ENCODE measurements at regions not wholly inside any gene's neighbourhood (a gene's known extent, or its start where the extent isn't known, plus 50 kb on each side); places are given as distances from the start of the nearest gene placed in this dataset.

DNA sequence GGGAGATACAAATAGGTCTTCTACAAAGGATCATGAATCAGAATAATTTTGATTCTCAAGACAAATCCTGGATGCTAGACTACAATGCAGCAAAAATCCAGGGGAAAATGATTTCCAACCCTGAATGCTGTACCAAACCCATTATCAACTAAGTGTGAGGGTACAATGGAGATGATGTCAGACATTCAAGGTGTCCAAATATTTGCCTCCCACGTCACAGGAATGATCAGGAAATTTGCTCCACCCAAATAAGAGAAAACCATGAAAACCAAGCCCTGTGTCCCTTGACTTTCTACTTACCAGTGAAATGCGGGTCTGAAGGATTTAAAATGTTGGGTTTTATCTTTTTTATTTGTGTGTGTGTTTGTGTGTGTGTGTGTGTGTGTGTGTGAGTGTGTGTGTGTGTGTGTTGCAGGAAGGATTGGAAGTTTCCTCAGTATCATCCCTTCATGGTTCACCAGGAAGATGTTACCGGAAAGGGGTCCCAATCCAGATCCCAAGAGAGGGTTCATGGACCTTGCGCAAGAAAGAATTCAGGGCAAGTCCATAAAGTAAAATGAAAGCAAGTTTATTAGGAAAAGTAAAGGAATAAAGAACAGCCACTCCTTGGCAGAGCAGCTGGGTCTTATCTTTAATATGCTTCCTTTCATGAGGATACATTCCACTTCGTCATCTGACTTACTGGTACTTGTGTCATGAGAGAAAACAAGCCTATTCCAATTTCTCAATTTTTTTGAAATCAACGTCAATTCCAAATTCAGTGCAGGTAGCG is 61.1 kb upstream of the ID2 start:
- Histone ChIP-seq H3K27ac (no peak overlapping the region), H3K36me3 (no peaks in the 10 kb centered on the region), H3K4me1 (peaks cover 4 to 6% of the 10 kb centered on the region in 2 donors), H3K4me3 (no peak overlapping the region), H3K9me3 (no peaks in the 10 kb centered on the region), H3K27me3 (no peaks in the 10 kb centered on the region)
- TF ChIP-seq, protein P1, sequence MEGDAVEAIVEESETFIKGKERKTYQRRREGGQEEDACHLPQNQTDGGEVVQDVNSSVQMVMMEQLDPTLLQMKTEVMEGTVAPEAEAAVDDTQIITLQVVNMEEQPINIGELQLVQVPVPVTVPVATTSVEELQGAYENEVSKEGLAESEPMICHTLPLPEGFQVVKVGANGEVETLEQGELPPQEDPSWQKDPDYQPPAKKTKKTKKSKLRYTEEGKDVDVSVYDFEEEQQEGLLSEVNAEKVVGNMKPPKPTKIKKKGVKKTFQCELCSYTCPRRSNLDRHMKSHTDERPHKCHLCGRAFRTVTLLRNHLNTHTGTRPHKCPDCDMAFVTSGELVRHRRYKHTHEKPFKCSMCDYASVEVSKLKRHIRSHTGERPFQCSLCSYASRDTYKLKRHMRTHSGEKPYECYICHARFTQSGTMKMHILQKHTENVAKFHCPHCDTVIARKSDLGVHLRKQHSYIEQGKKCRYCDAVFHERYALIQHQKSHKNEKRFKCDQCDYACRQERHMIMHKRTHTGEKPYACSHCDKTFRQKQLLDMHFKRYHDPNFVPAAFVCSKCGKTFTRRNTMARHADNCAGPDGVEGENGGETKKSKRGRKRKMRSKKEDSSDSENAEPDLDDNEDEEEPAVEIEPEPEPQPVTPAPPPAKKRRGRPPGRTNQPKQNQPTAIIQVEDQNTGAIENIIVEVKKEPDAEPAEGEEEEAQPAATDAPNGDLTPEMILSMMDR (IDR thresholded peaks at IDR 0.05), result no peak
- peak; percentile 36 for DNase-seq
- intact Hi-C loops (cut with DNase I; ENCODE audit: low total_unique reads), result no loop called here

DNA sequence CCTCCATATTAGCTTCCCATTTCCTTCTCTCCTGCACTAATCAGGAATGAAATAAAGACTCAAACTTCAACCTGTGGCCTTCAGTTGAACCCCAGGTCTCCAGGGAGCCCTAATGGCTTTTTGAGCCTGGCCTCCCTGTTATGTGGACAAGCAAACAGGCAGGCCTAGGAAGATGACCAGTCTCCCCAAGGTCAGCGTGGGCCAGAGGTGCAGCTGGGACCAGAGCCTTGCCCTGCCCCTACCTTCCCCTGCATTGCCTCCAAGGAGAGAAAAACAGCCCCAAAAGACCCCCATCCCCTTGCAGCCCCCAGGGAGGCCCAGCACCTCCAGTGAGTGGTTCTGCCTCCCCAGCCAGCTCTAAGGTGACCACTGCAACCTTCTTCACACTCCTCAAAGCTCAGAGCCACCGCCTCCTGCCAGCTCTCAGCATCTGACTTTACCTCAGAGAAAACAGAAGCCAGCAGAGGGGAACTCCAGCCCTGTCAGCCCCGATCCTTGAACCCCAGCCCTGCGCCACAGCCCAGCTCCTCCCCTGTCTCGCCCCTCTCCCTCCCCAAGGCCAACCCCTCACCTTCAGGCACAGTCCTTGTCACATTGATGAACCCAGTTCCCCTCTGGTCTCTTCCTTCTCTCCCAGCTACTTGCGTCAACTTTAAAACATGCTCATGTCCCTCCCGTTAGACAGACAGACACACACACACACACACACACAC is 59.5 kb upstream of the ID2 start:
- DNase-seq, result no peak
- TF ChIP-seq, protein P1 (IDR thresholded peaks at IDR 0.05), result no peak
- TF ChIP-seq POLR2A (IDR thresholded peaks at IDR 0.05), result no peak
- H3K4me3 ChIP-seq, result no peak overlapping the region
- peaks cover 4 to 6% of the 10 kb centered on the region in 2 donors for H3K4me1 ChIP-seq
- intact Hi-C loops (cut with DNase I; ENCODE audit: low total_unique reads), result no loop called here
- H3K9me3 ChIP-seq, result no peaks in the 10 kb centered on the region
- H3K36me3 ChIP-seq, result no peaks in the 10 kb centered on the region
- H3K27ac ChIP-seq, result no peak overlapping the region
- H3K27me3 ChIP-seq, result no peaks in the 10 kb centered on the region

DNA sequence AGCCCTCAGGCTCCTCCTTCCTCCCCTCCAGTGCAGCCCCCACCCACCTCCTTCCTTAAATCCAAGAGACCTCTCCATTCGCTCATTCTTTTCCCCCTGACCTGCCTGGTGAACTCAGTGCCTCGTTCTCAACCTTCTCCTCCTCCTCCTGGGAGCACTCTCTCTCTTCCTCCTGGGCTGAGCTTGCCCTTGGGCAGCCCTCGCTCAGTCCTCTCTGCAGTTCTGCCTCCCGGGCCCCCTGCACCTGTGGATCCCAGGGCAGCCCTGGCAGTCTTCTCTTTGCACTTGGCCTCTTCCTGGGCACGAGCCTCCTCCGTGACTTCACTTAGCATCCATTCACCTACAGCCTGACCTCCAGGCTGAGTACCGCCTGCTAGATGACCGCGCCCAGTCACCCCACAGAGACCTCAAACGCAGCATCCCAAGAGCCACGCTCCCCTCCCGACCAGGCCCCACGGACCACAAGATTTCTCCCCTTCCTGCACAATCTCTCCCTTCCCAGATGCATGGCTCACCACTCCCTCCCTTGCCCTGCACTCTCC is 58.9 kb upstream of the ID2 start:
- Histone ChIP-seq H3K4me1 (peaks cover 4 to 6% of the 10 kb centered on the region in 2 donors), H3K9me3 (no peaks in the 10 kb centered on the region), H3K4me3 (no peak overlapping the region), H3K27ac (no peak overlapping the region), H3K36me3 (no peaks in the 10 kb centered on the region), H3K27me3 (no peaks in the 10 kb centered on the region)
- no peak for DNase-seq
- TF ChIP-seq POLR2A (IDR thresholded peaks at IDR 0.05), result no peak
- intact Hi-C loops (cut with DNase I; ENCODE audit: low total_unique reads), result no loop called here

DNA sequence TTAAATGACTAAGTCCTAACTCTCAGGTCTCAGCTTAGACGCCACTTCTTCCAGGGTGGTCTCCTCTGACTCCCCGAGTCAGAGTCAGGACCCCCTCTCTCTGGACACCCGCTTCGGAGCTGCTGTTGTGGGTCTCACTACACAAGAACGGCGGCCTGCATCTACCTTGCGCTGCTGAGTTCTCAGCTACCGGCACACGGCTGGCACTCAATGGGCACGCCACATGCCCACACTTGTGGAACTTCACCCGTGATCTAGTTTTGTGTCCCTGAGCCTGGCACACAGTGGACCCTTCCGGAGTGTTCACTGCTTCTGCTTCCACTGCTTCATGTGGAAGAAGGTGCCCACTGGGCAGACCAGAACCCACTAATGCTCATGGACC is 58.3 kb upstream of the ID2 start:
- Histone ChIP-seq H3K4me1 (peaks cover 4 to 6% of the 10 kb centered on the region in 2 donors), H3K27ac (no peak overlapping the region), H3K4me3 (no peak overlapping the region), H3K27me3 (no peaks in the 10 kb centered on the region), H3K9me3 (no peaks in the 10 kb centered on the region), H3K36me3 (no peaks in the 10 kb centered on the region)
- intact Hi-C loops (cut with DNase I; ENCODE audit: low total_unique reads), result no loop called here
- TF ChIP-seq, protein P1 (IDR thresholded peaks at IDR 0.05), result no peak
- no peak for TF ChIP-seq POLR2A (IDR thresholded peaks at IDR 0.05)
- no peak for DNase-seq

DNA sequence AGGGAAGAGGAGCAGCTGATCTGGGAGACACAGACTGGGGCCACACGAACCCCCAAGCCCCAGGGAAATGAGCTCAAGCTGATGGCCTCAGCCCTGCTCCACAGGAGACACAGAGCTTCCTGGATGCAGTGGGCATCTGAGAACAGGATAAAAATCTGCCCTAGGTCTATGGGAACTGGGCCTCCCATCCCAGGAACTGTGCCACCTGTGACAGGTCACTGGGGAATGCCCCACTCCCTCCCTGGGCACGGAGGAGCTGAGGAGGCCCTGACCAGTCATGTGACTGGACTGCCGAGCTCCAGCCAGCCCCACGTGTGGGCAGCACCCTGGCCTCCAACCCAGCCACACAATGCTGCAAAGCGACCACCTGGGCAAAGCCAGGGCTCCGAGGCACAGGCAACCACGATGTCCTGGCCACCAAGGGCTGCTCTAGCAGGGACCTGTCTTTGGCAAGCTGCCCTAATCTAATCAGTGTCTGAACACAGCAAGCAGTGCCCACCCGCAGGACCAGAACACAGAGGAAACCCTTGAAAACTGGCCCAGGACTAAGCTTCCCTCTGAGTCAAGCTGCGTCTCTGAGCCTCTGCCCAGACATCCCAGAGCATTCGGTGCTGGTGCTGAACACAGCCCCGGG is 57.8 kb upstream of the ID2 start:
- Histone ChIP-seq H3K36me3 (no peaks in the 10 kb centered on the region), H3K4me3 (no peak overlapping the region), H3K9me3 (no peaks in the 10 kb centered on the region), H3K4me1 (peaks cover 4 to 6% of the 10 kb centered on the region in 2 donors), H3K27me3 (no peaks in the 10 kb centered on the region), H3K27ac (no peak overlapping the region)
- TF ChIP-seq, protein P1 (IDR thresholded peaks at IDR 0.05), result no peak
- TF ChIP-seq POLR2A (IDR thresholded peaks at IDR 0.05), result no peak
- intact Hi-C loops (cut with DNase I; ENCODE audit: low total_unique reads), result no loop called here
- DNase-seq, result no peak
